B cell (primary cell): ENCODE measurements at regions not wholly inside any gene's neighbourhood (a gene's known extent, or its start where the extent isn't known, plus 50 kb on each side); places are given as distances from the start of the nearest gene placed in this dataset.

ENCODE experiments used
- ATAC-seq: fragments of 200-7000 bp; cut with Tn5 transposase; one replicate; pipeline ENCODE4 v1.10.0; 2021; ENCODE audit warnings: low read depth, mild to moderate bottlenecking, moderate number of reproducible peaks, moderate library complexity
- CTCF ChIA-PET: fragments of 350-600 bp; sonication (Branson Sonifier 250); formaldehyde crosslinking; loops from one replicate; lab custom pipeline; 2021; ENCODE audit warnings: antibody characterized with exemption, inconsistent platforms; lab: Charles Lee
- POLR2A ChIA-PET: fragments of 350-600 bp; sonication (Branson Sonifier 250); formaldehyde crosslinking; loops from one replicate; lab custom pipeline; 2021; ENCODE audit warnings: antibody characterized with exemption; lab: Charles Lee
- DNase-seq: peaks from one replicate; pipeline ENCODE4 v3.0.0; 2013
- H2AFZ ChIP-seq: 2 replicates; pipeline ENCODE4 v1.6.1; 2012; ENCODE audit warnings: mild to moderate bottlenecking, low read depth, low read length; ENCODE audit not compliant: insufficient read depth, poor library complexity, severe bottlenecking
- H3K27ac ChIP-seq, 2 donors: 1 replicate in 1 of 2; 2 replicates in 1 of 2; pipeline ENCODE4 v1.5.1; 2012 to 2013; ENCODE audit warnings: low read length in 2 of 2, mild to moderate bottlenecking in 2 of 2, moderate library complexity in 1 of 2
- H3K27me3 ChIP-seq, 4 experiments: fragments of 200-600 bp in 1 of 4; sonication (generic) in 1 of 4; replicated peaks in 1 of 4; 1 replicate in 2 of 4; 2 replicates in 2 of 4; pipeline versions ENCODE4 v1.6.1 to v1.7.0; 2013 to 2016; ENCODE audit warnings: low read length in 3 of 4, mild to moderate bottlenecking in 2 of 4, mixed read lengths in 1 of 4, moderate library complexity in 1 of 4; ENCODE audit not compliant: insufficient read depth in 4 of 4, control insufficient read depth in 3 of 4; ENCODE audit errors: control extremely low read depth in 1 of 4
- H3K36me3 ChIP-seq, 2 experiments: replicated peaks in 1 of 2; 1 replicate in 1 of 2; 2 replicates in 1 of 2; pipeline versions ENCODE4 v1.6.1 to v1.7.1; 2013; ENCODE audit warnings: low read length in 1 of 2; ENCODE audit not compliant: insufficient read depth in 2 of 2, control insufficient read depth in 1 of 2; ENCODE audit errors: control extremely low read depth in 1 of 2, extremely low read depth in 1 of 2
- H3K4me1 ChIP-seq, 2 donors: fragments of 200-600 bp in 1 of 2; sonication (generic) in 1 of 2; 1 replicate in 1 of 2; 2 replicates in 1 of 2; pipeline versions ENCODE4 v1.5.1 to v1.6.1; 2013 to 2017; ENCODE audit warnings: low read length in 2 of 2; ENCODE audit not compliant: control insufficient read depth in 2 of 2, insufficient read depth in 2 of 2
- H3K4me2 ChIP-seq: replicated peaks from 2 replicates; pipeline ENCODE3; 2012; ENCODE audit warnings: mild to moderate bottlenecking, low read depth, low read length; ENCODE audit not compliant: poor library complexity, severe bottlenecking
- H3K4me3 ChIP-seq, 5 experiments: fragments of 200-600 bp in 1 of 5; sonication (generic) in 1 of 5; 1 replicate in 3 of 5; 2 replicates in 2 of 5; pipeline versions ENCODE4 v1.5.1 to v1.7.0; 2011 to 2016; ENCODE audit warnings: low read length in 4 of 5, mild to moderate bottlenecking in 4 of 5, low read depth in 2 of 5, control low read depth in 1 of 5, moderate library complexity in 1 of 5; ENCODE audit not compliant: insufficient read depth in 1 of 5; ENCODE audit errors: control extremely low read depth in 1 of 5, extremely low read depth in 1 of 5
- H3K79me2 ChIP-seq: fragments of 200-600 bp; sonication (generic); one replicate; pipeline ENCODE4 v1.6.0; 2016; ENCODE audit warnings: low read length; ENCODE audit not compliant: control insufficient read depth, insufficient read depth
- H3K9ac ChIP-seq: fragments of 200-600 bp; sonication (generic); 2 replicates; pipeline ENCODE4 v1.6.1; 2017; ENCODE audit warnings: mild to moderate bottlenecking, low read length, moderate library complexity
- H3K9me3 ChIP-seq, 3 donors: one replicate each; pipeline versions ENCODE4 v1.6.1 to v1.7.1; 2013; ENCODE audit warnings: low read length in 2 of 3; ENCODE audit not compliant: control insufficient read depth in 2 of 3, insufficient read depth in 1 of 3; ENCODE audit errors: control extremely low read depth in 1 of 3
- H4K20me1 ChIP-seq: 2 replicates; pipeline ENCODE4 v1.6.0; 2012; ENCODE audit warnings: mild to moderate bottlenecking, low read length; ENCODE audit not compliant: insufficient read depth, control insufficient read depth, poor library complexity, severe bottlenecking
- H3K27ac Mint-ChIP-seq: one replicate; pipeline ENCODE4 v1.8.0; 2021; ENCODE audit warnings: mixed read lengths
- H3K27me3 Mint-ChIP-seq: one replicate; pipeline ENCODE4 v1.8.0; 2021; ENCODE audit warnings: mixed read lengths
- H3K4me1 Mint-ChIP-seq: one replicate; pipeline ENCODE4 v1.8.0; 2021; ENCODE audit warnings: mixed read lengths
- H3K4me3 Mint-ChIP-seq: one replicate; pipeline ENCODE4 v1.8.0; 2021; ENCODE audit warnings: mixed read lengths
- H3K9me3 Mint-ChIP-seq: one replicate; pipeline ENCODE4 v1.8.0; 2022; ENCODE audit warnings: mixed read lengths; ENCODE audit not compliant: insufficient read depth
- CTCF ChIP-seq: fragments of 200-600 bp; IDR thresholded peaks from one replicate; pipeline ENCODE4 v1.8.0; 2022; ENCODE audit warnings: antibody characterized with exemption, mild to moderate bottlenecking
- EZH2 ChIP-seq: IDR thresholded peaks from 2 replicates; pipeline ENCODE4 v1.6.1; 2012; ENCODE audit warnings: borderline replicate concordance, low read depth, mild to moderate bottlenecking, moderate library complexity, low read length; ENCODE audit not compliant: insufficient read depth, poor library complexity, severe bottlenecking
- whole genome bisulfite sequencing: methylation state at CpG from one replicate; pipeline ENCODE4 v1.1.5; 2013; ENCODE audit warnings: missing lambda C conversion rate; ENCODE audit not compliant: insufficient coverage; 5-methylcytosine and 5-hydroxymethylcytosine counted together
- intact Hi-C: fragments of 100-400 bp; cut with micrococcal nuclease; formaldehyde crosslinking; loops from one replicate; pipeline ENCODE4 v1.10.0; 2022

GRCh38 chr6:19298421-19298820 is 538.7 kb upstream of the ID4 start:
- Histone ChIP-seq H3K4me3 (no peak overlapping the region), H3K9me3 (peaks cover 0 to 8% (median 0%) of the 10 kb centered on the region in 3 donors), H3K4me2 (no peak overlapping the region), H3K79me2 (no peaks in the 10 kb centered on the region), H4K20me1 (no peaks in the 10 kb centered on the region), H3K27ac (no peak overlapping the region), H3K36me3 (no peaks in the 10 kb centered on the region), H3K27me3 (no peaks in the 10 kb centered on the region), H3K4me1 (no peaks in the 10 kb centered on the region), H2AFZ (no peak overlapping the region), H3K9ac (no peak overlapping the region)
- TF ChIP-seq CTCF (no peak), EZH2 (no peak)
- ChIA-PET POLR2A (no interaction called here), CTCF (no interaction called here)
- no peak for ATAC-seq
- Mint-ChIP-seq H3K4me1 (no peaks in the 10 kb centered on the region), H3K9me3 (peaks cover 4% of the 10 kb centered on the region), H3K4me3 (no peak overlapping the region), H3K27ac (no peak overlapping the region), H3K27me3 (no peaks in the 10 kb centered on the region)
- no peak for DNase-seq
- intact Hi-C loops, result no loop called here
- whole genome bisulfite sequencing, result no CpG with 5 or more reads among the region's 2 CpGs

GRCh38 chr6:19299129-19299528 is 538.0 kb upstream of the ID4 start:
- Histone ChIP-seq H3K79me2 (no peaks in the 10 kb centered on the region), H3K9me3 (peaks cover 0 to 8% (median 0%) of the 10 kb centered on the region in 3 donors), H3K36me3 (no peaks in the 10 kb centered on the region), H4K20me1 (no peaks in the 10 kb centered on the region), H3K4me2 (no peak overlapping the region), H3K27ac (no peak overlapping the region), H2AFZ (no peak overlapping the region), H3K4me3 (no peak overlapping the region), H3K9ac (no peak overlapping the region), H3K4me1 (no peaks in the 10 kb centered on the region), H3K27me3 (no peaks in the 10 kb centered on the region)
- TF ChIP-seq EZH2 (no peak), CTCF (no peak)
- ATAC-seq (no peak), DNase-seq (no peak)
- no peak overlapping the region for H3K4me3 Mint-ChIP-seq
- ChIA-PET POLR2A (no interaction called here), CTCF (no interaction called here)
- no peaks in the 10 kb centered on the region for H3K27me3 Mint-ChIP-seq
- H3K27ac Mint-ChIP-seq, result no peak overlapping the region
- WGBS, result 70% methylated on average over 1 of the region's 3 CpGs
- peaks cover 4% of the 10 kb centered on the region for H3K9me3 Mint-ChIP-seq
- H3K4me1 Mint-ChIP-seq, result no peaks in the 10 kb centered on the region
- intact Hi-C loops, result no loop called here
